GF-D8 (cell line): ENCODE measurements at regions not wholly inside any gene's neighbourhood (a gene's known extent, or its start where the extent isn't known, plus 50 kb on each side); places are given as distances from the start of the nearest gene placed in this dataset.

Experiments used
- DNase-seq: peaks from one replicate; lab custom pipeline; 2025; lab: John Stamatoyannopoulos, UW

- DNase-seq: no peak
Observed at GRCh38 chr14:26929361-26929760, 331.5 kb upstream of the NOVA1 start.

GRCh38 chr14:26930576-26930975 is 332.7 kb upstream of the NOVA1 start:
- no peak for DNase-seq

GRCh38 chr14:26932606-26933005 is 334.8 kb upstream of the NOVA1 start:
- no peak for DNase-seq

GRCh38 chr14:26933431-26933830 is 335.6 kb upstream of the NOVA1 start:
- no peak for DNase-seq

- DNase-seq: no peak
Observed at GRCh38 chr14:26934151-26934550, 336.3 kb upstream of the NOVA1 start.

- DNase-seq: no peak
Observed at GRCh38 chr14:26935733-26936132, 337.9 kb upstream of the NOVA1 start.

GRCh38 chr14:26938054-26938453 is 340.2 kb upstream of the NOVA1 start:
- no peak for DNase-seq

GRCh38 chr14:26939755-26940154 is 341.9 kb upstream of the NOVA1 start:
- no peak for DNase-seq

GRCh38 chr14:26941521-26941920 is 343.7 kb upstream of the NOVA1 start:
- no peak for DNase-seq

- no peak for DNase-seq
Observed at GRCh38 chr14:26947265-26947664, 349.4 kb upstream of the NOVA1 start.

- DNase-seq: no peak
Observed at GRCh38 chr14:26959437-26959836, 361.6 kb upstream of the NOVA1 start.

GRCh38 chr14:26959972-26960660 is 362.3 kb upstream of the NOVA1 start:
- no peak for DNase-seq

GRCh38 chr14:26963711-26964110 is 365.9 kb upstream of the NOVA1 start:
- no peak for DNase-seq

- no peak for DNase-seq
Observed at GRCh38 chr14:26965490-26965889, 367.7 kb upstream of the NOVA1 start.

GRCh38 chr14:26966908-26967307 is 369.1 kb upstream of the NOVA1 start:
- DNase-seq: no peak

- no peak for DNase-seq
Observed at GRCh38 chr14:26974965-26975364, 377.1 kb upstream of the NOVA1 start.

GRCh38 chr14:26982071-26982470 is 384.2 kb upstream of the NOVA1 start:
- DNase-seq: no peak

- no peak for DNase-seq
Observed at GRCh38 chr14:26984311-26985177, 386.7 kb upstream of the NOVA1 start.

- no peak for DNase-seq
Observed at GRCh38 chr14:26987744-26988363, 390.0 kb upstream of the NOVA1 start.

- no peak for DNase-seq
Observed at GRCh38 chr14:26990946-26991345, 393.1 kb upstream of the NOVA1 start.

GRCh38 chr14:26992403-26993115 is 394.7 kb upstream of the NOVA1 start:
- no peak for DNase-seq

GRCh38 chr14:26993556-26993955 is 395.7 kb upstream of the NOVA1 start:
- DNase-seq: no peak
